HepG2 (cell line): ENCODE measurements at regions not wholly inside any gene's neighbourhood (a gene's known extent, or its start where the extent isn't known, plus 50 kb on each side); places are given as distances from the start of the nearest gene placed in this dataset.

ENCODE experiments used
- AKAP8 ChIP-seq: sonication (generic); formaldehyde crosslinking; IDR thresholded peaks from 2 replicates; pipeline ENCODE4 v1.5.1; 2020; ENCODE audit warnings: mild to moderate bottlenecking, missing genetic modification reagents
- ATRX ChIP-seq: sonication (generic); formaldehyde crosslinking; IDR thresholded peaks from 2 replicates; pipeline ENCODE4 v1.4.0; 2020; ENCODE audit warnings: missing genetic modification reagents, borderline replicate concordance
- CBFB ChIP-seq: sonication (generic); formaldehyde crosslinking; IDR thresholded peaks from 2 replicates; pipeline ENCODE4 v1.4.0; 2020; ENCODE audit warnings: missing genetic modification reagents
- HMGXB4 ChIP-seq, 2 experiments: sonication (generic) in 1 of 2; formaldehyde crosslinking in 1 of 2; IDR thresholded peaks; 2 replicates each; pipeline versions ENCODE4 v1.4.0 to v1.6.1; 2018 to 2020; ENCODE audit warnings: missing genetic modification reagents in 2 of 2, borderline replicate concordance in 1 of 2, low read depth in 1 of 2, mild to moderate bottlenecking in 1 of 2, missing biosample characterization in 1 of 2
- HOMEZ ChIP-seq: IDR thresholded peaks from 2 replicates; pipeline ENCODE4 v1.6.1; 2016; ENCODE audit warnings: low read depth
- KDM3A ChIP-seq: IDR thresholded peaks from 2 replicates; pipeline ENCODE4 v1.6.1; 2018; ENCODE audit warnings: low read depth, missing compliant biosample characterization
- KDM4B ChIP-seq: sonication (generic); formaldehyde crosslinking; IDR thresholded peaks from 2 replicates; pipeline ENCODE4 v1.4.0; 2020; ENCODE audit warnings: missing genetic modification reagents
- KDM5B ChIP-seq: sonication (generic); formaldehyde crosslinking; IDR thresholded peaks from 2 replicates; pipeline ENCODE4 v1.4.0; 2020; ENCODE audit warnings: missing genetic modification reagents, mild to moderate bottlenecking, borderline replicate concordance
- NR0B2 ChIP-seq: sonication (generic); formaldehyde crosslinking; IDR thresholded peaks from 2 replicates; pipeline ENCODE4 v1.4.0; 2020; ENCODE audit warnings: mild to moderate bottlenecking, missing genetic modification reagents
- SP1 ChIP-seq, 2 experiments: fragments of 450-650 bp in 1 of 2; sonication (generic) in 1 of 2; formaldehyde crosslinking in 1 of 2; IDR thresholded peaks; 2 replicates each; pipeline versions ENCODE4 v1.4.0 to v1.6.1; 2016 to 2020; ENCODE audit warnings: missing genetic modification reagents in 1 of 2
- STAT6 ChIP-seq: sonication (generic); formaldehyde crosslinking; IDR thresholded peaks from 2 replicates; pipeline ENCODE4 v1.4.0; 2020; ENCODE audit warnings: missing genetic modification reagents, mild to moderate bottlenecking, borderline replicate concordance
- TEF ChIP-seq: sonication (generic); formaldehyde crosslinking; IDR thresholded peaks from 2 replicates; pipeline ENCODE4 v1.5.0; 2020; ENCODE audit warnings: missing genetic modification reagents
- TSC22D2 ChIP-seq: sonication (generic); formaldehyde crosslinking; IDR thresholded peaks from 2 replicates; pipeline ENCODE4 v1.5.1; 2020; ENCODE audit warnings: missing genetic modification reagents, mild to moderate bottlenecking, borderline replicate concordance
- ZBTB1 ChIP-seq: sonication (generic); formaldehyde crosslinking; IDR thresholded peaks from 2 replicates; pipeline ENCODE4 v1.4.0; 2020; ENCODE audit warnings: missing genetic modification reagents, borderline replicate concordance
- ZBTB38 ChIP-seq: sonication (generic); formaldehyde crosslinking; IDR thresholded peaks from 2 replicates; pipeline ENCODE4 v1.5.1; 2020; ENCODE audit warnings: mild to moderate bottlenecking, missing genetic modification reagents
- ZNF547 ChIP-seq: sonication (generic); formaldehyde crosslinking; IDR thresholded peaks from 2 replicates; pipeline ENCODE4 v1.5.1; 2020; ENCODE audit warnings: mild to moderate bottlenecking, missing genetic modification reagents
- ZNF598 ChIP-seq: sonication (generic); formaldehyde crosslinking; IDR thresholded peaks from 2 replicates; pipeline ENCODE4 v1.5.1; 2020; ENCODE audit warnings: mild to moderate bottlenecking, missing genetic modification reagents, borderline replicate concordance
- ZNF768 ChIP-seq: sonication (generic); formaldehyde crosslinking; IDR thresholded peaks from 2 replicates; pipeline ENCODE4 v1.4.0; 2020; ENCODE audit warnings: missing genetic modification reagents

- TF ChIP-seq HOMEZ (CRISPR knock-in tag) = 0 out of 2 replicates have a peak, but pooled peaks have one; percentile 23
- TF ChIP-seq KDM3A = 0 out of 2 replicates have a peak, but pooled peaks have one; percentile 41
- TF ChIP-seq ZNF547 (CRISPR knock-in tag) = 0 out of 2 replicates have a peak, but pooled peaks have one; percentile 24
- TF ChIP-seq KDM5B (CRISPR knock-in tag) = 0 out of 2 replicates have a peak, but pooled peaks have one; percentile 44
- TF ChIP-seq NR0B2 (CRISPR knock-in tag) = 0 out of 2 replicates have a peak, but pooled peaks have one; percentile 15
- TF ChIP-seq STAT6 (CRISPR knock-in tag) = no peak
- TF ChIP-seq TSC22D2 (CRISPR knock-in tag) = peak; percentile 87; the same call in 1 of the 2 replicates
- TF ChIP-seq ZBTB1 (CRISPR knock-in tag) = no peak
- TF ChIP-seq ZNF768 (CRISPR knock-in tag) = 0 out of 2 replicates have a peak, but pooled peaks have one; percentile 15
- TF ChIP-seq ATRX = no peak
- TF ChIP-seq SP1 (IDR thresholded peaks at IDR 0.05) = no peak
- peak; percentile 22; the same call in 1 of the 2 replicates for TF ChIP-seq SP1 (CRISPR knock-in tag; IDR thresholded peaks at IDR 0.05)
- peak; percentile 86; the same call in 1 of the 2 replicates for TF ChIP-seq ZNF598 (CRISPR knock-in tag)
- TF ChIP-seq CBFB (CRISPR knock-in tag) = peak; percentile 46; the same call in 1 of the 2 replicates
- TF ChIP-seq KDM4B (CRISPR knock-in tag) = 0 out of 2 replicates have a peak, but pooled peaks have one; percentile 34
- TF ChIP-seq ZBTB38 = peak; percentile 12; the same call in 1 of the 2 replicates
- TF ChIP-seq TEF (CRISPR knock-in tag) = no peak; the same call in 1 of the 2 replicates
- TF ChIP-seq HMGXB4 (CRISPR knock-in tag; IDR thresholded peaks at IDR 0.05; ENCODE audit: borderline replicate concordance in 1 of 2, low read depth in 1 of 2) = peak; percentile 36 to 71; a peak in 3 of 4 replicates
- no peak for TF ChIP-seq AKAP8 (CRISPR knock-in tag)
Observed at GRCh38 chr17:37844158-37844976, 79.8 kb upstream of the TBC1D3K start (continued).
